Uterus (tissue), 2 donors: ENCODE measurements at regions not wholly inside any gene's neighbourhood (a gene's known extent, or its start where the extent isn't known, plus 50 kb on each side); places are given as distances from the start of the nearest gene placed in this dataset.

Experiments used
- POLR2A ChIP-seq, 2 donors: fragments of 450-650 bp; IDR thresholded peaks; one replicate each; pipeline ENCODE4 v1.6.1; 2016; ENCODE audit warnings: antibody characterized with exemption in 2 of 2, mild to moderate bottlenecking in 1 of 2, moderate library complexity in 1 of 2
- TF ChIP-seq, protein P1 (sequence below), 4 experiments: fragments of 200-600 bp in 2 of 4; fragments of 450-650 bp in 2 of 4; sonication (generic) in 2 of 4; IDR thresholded peaks; one replicate each; pipeline ENCODE4 v1.5.1; 2016 to 2019; ENCODE audit warnings: antibody characterized with exemption in 4 of 4, mild to moderate bottlenecking in 2 of 4, moderate library complexity in 1 of 4

GRCh38 chr10:118506671-118507590 is 88.5 kb downstream of the PRLHR start:
- TF ChIP-seq, protein P1, sequence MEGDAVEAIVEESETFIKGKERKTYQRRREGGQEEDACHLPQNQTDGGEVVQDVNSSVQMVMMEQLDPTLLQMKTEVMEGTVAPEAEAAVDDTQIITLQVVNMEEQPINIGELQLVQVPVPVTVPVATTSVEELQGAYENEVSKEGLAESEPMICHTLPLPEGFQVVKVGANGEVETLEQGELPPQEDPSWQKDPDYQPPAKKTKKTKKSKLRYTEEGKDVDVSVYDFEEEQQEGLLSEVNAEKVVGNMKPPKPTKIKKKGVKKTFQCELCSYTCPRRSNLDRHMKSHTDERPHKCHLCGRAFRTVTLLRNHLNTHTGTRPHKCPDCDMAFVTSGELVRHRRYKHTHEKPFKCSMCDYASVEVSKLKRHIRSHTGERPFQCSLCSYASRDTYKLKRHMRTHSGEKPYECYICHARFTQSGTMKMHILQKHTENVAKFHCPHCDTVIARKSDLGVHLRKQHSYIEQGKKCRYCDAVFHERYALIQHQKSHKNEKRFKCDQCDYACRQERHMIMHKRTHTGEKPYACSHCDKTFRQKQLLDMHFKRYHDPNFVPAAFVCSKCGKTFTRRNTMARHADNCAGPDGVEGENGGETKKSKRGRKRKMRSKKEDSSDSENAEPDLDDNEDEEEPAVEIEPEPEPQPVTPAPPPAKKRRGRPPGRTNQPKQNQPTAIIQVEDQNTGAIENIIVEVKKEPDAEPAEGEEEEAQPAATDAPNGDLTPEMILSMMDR (IDR thresholded peaks at IDR 0.05) = no peak
- no peak for TF ChIP-seq POLR2A (IDR thresholded peaks at IDR 0.05)
